ENCODE measurements at regions not wholly inside any gene's neighbourhood (a gene's known extent, or its start where the extent isn't known, plus 50 kb on each side); places are given as distances from the start of the nearest gene placed in this dataset.

- TF ChIP-seq CTCF (IDR thresholded peaks at IDR 0.05; ENCODE audit: poor library complexity): no peak
- TF ChIP-seq EZH2phosphoT487 (IDR thresholded peaks at IDR 0.05; ENCODE audit: low read depth, severe bottlenecking, unreplicated experiment): no peak
Observed at GRCh38 chr7:84536271-84536870, 341.8 kb upstream of the SEMA3A start.
